ENCODE measurements at regions not wholly inside any gene's neighbourhood (a gene's known extent, or its start where the extent isn't known, plus 50 kb on each side); places are given as distances from the start of the nearest gene placed in this dataset.

DNA sequence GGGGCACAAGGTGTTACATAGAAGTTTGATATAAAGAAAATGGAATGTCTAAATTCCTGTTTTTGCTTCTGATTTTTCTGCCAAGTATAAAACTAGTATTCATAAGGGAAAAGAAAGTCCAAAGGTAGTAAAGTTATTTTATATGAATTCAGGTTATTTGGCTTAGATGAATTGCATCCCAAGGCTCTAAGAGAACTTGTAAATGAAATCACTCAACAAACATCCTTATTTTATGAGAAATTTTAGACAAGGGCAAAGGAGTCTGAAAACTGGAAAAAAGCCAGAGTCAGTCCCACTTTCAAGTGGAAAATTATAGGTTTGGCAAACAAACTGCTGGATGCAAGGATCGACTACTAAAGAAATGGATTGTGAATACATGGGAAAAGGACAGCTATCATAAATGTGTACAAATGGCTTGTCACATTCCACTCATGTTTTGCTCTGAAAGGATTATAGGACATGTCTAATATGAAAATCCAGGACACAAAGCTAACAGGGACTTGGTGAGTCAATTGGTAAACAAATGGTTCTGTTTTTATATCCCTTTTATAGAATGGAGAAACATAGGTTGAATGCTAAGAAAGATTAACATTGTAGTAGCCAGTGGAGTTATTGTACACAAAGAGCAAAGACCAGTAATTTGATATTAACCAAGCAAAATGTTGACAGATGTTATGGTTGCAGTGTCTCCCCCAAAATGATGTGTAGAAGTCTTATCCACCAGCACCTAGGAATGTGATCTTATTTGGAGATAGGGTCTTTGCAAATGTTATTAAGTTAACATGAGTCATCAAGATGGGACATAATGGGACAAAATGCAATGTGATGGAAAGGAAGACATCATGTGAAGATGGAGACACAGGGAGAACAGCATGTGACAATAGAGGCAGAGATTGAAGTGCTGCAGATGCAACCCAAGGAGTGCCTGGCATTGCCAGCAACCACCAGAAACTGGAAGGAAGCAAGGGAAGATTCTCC, 495.7 kb downstream of the TLE1 start:
- H3K23ac ChIP-seq (ENCODE audit: insufficient read length), result no peak overlapping the region
- H3K36me3 ChIP-seq (ENCODE audit: control insufficient read depth in 2 of 4, insufficient read depth in 4 of 4, low read length in 3 of 4), result no peaks in the 10 kb centered on the region
- no peak overlapping the region for H4K8ac ChIP-seq (ENCODE audit: extremely low read depth, insufficient read depth, low read length)
- no peaks in the 10 kb centered on the region for H3K79me2 ChIP-seq (ENCODE audit: control insufficient read depth in 1 of 2, insufficient read depth in 2 of 2, low read length in 2 of 2)
- no peak for DNase-seq (ENCODE audit: low read depth in 1 of 2, low spot score in 2 of 2)
- no peaks in the 10 kb centered on the region for H4K20me1 ChIP-seq (replicated peaks in 1 of 2; ENCODE audit: control insufficient read depth in 1 of 2, insufficient read depth in 2 of 2, low read length in 2 of 2)
- H3K9ac ChIP-seq (replicated peaks in 1 of 4; ENCODE audit: extremely low read depth in 1 of 4, low read depth in 3 of 4, low read length in 3 of 4), result no peak overlapping the region
- H2AK5ac ChIP-seq (ENCODE audit: low read depth, low read length), result no peak overlapping the region
- no peak overlapping the region for H4K5ac ChIP-seq (ENCODE audit: insufficient read length, low read depth, low read length)
- 87% methylated on average over 1 of the region's 1 CpG; no CpG with 5 or more reads in 1 of the 2 experiments for WGBS, 2 experiments (ENCODE audit: extremely low coverage in 1 of 2, insufficient coverage in 1 of 2, insufficient read length in 1 of 2, insufficient replicate concordance in 2 of 2, low coverage in 1 of 2, low lambda C conversion rate in 2 of 2, missing lambda C conversion rate in 1 of 2)
- no peak for FAIRE-seq
- no peaks in the 10 kb centered on the region for H3K79me1 ChIP-seq (ENCODE audit: low read depth, low read length)
- peaks cover 2% of the 10 kb centered on the region; the same call in 1 of the 2 replicates for H3K23me2 ChIP-seq (ENCODE audit: low read depth, low read length)
- H3K4me1 ChIP-seq (replicated peaks in 1 of 4; ENCODE audit: control insufficient read depth in 3 of 4, insufficient read depth in 4 of 4, low read length in 3 of 4), result no peaks in the 10 kb centered on the region
- H3K27me3 ChIP-seq (replicated peaks in 1 of 4; ENCODE audit: control insufficient read depth in 3 of 4, extremely low read depth in 1 of 4, insufficient read depth in 3 of 4, low read length in 3 of 4), result no peaks in the 10 kb centered on the region
- H2AFZ ChIP-seq (ENCODE audit: low read length), result no peak overlapping the region
- H4K91ac ChIP-seq (replicated peaks; ENCODE audit: insufficient read length, low read length), result no peak overlapping the region
- no peak overlapping the region for H2BK5ac ChIP-seq (ENCODE audit: low read depth, low read length)
- ChIA-PET POLR2A (ENCODE audit: partially characterized antibody) (no interaction called here), CTCF (ENCODE audit: partially characterized antibody) (no interaction called here)
- H3K4me2 ChIP-seq (ENCODE audit: insufficient read depth in 1 of 2, low read depth in 2 of 2, low read length in 2 of 2), result no peak overlapping the region
- H3K9me3 ChIP-seq (ENCODE audit: insufficient read depth in 2 of 2, low read depth in 1 of 2, low read length in 1 of 2), result no peaks in the 10 kb centered on the region
- no peak overlapping the region for H3K18ac ChIP-seq (ENCODE audit: extremely low read depth, low read length)
- no peak overlapping the region for H3K27ac ChIP-seq (ENCODE audit: low read depth, low read length)
- H3K14ac ChIP-seq (ENCODE audit: insufficient read length), result no peak overlapping the region
- H3K56ac ChIP-seq (replicated peaks; ENCODE audit: insufficient read length, low read depth, low read length), result no peak overlapping the region
- no peak overlapping the region for H2BK12ac ChIP-seq (ENCODE audit: low read depth, low read length)
- no peak overlapping the region for H3K4me3 ChIP-seq (ENCODE audit: extremely low read depth in 1 of 4, insufficient read depth in 2 of 4, low read depth in 3 of 4, low read length in 4 of 4)
- no peak overlapping the region for H2BK20ac ChIP-seq (ENCODE audit: low read length)
- H2BK120ac ChIP-seq (replicated peaks; ENCODE audit: low read depth, low read length), result no peak overlapping the region
- TF ChIP-seq, protein P1, sequence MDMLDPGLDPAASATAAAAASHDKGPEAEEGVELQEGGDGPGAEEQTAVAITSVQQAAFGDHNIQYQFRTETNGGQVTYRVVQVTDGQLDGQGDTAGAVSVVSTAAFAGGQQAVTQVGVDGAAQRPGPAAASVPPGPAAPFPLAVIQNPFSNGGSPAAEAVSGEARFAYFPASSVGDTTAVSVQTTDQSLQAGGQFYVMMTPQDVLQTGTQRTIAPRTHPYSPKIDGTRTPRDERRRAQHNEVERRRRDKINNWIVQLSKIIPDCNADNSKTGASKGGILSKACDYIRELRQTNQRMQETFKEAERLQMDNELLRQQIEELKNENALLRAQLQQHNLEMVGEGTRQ (IDR thresholded peaks at IDR 0.05; ENCODE audit: low read length), result no peak
- TF ChIP-seq SP2 (IDR thresholded peaks at IDR 0.05; ENCODE audit: low read length) (no peak), KDM5A (IDR thresholded peaks at IDR 0.05; ENCODE audit: low read length) (no peak), SUZ12 (IDR thresholded peaks at IDR 0.05; ENCODE audit: low read length) (no peak)
- no peak overlapping the region for H2BK15ac ChIP-seq (ENCODE audit: low read length)
- no peak overlapping the region for H3K4ac ChIP-seq (replicated peaks; ENCODE audit: insufficient read length, low read depth, low read length)
